KMS-11 (cell line): ENCODE measurements at regions not wholly inside any gene's neighbourhood (a gene's known extent, or its start where the extent isn't known, plus 50 kb on each side); places are given as distances from the start of the nearest gene placed in this dataset.

Experiments
- H2AFZ ChIP-seq: fragments of 200-600 bp; sonication (generic); 2 replicates; pipeline ENCODE4 v1.6.1; 2016; ENCODE audit warnings: antibody characterized with exemption, mixed run types, low read depth
- H3K27ac ChIP-seq: fragments of 200-600 bp; sonication (generic); 2 replicates; pipeline ENCODE4 v1.6.1; 2016; ENCODE audit warnings: mild to moderate bottlenecking, mixed run types
- H3K27me3 ChIP-seq: fragments of 200-600 bp; sonication (generic); 2 replicates; pipeline ENCODE4 v1.6.1; 2017; ENCODE audit warnings: mild to moderate bottlenecking, low read depth, mixed run types, moderate library complexity; ENCODE audit not compliant: insufficient read depth
- H3K36me3 ChIP-seq: fragments of 200-600 bp; sonication (generic); 2 replicates; pipeline ENCODE4 v1.6.1; 2017; ENCODE audit warnings: mild to moderate bottlenecking, mixed run types; ENCODE audit not compliant: insufficient read depth
- H3K4me1 ChIP-seq: fragments of 200-600 bp; sonication (generic); 2 replicates; pipeline ENCODE4 v1.6.1; 2016; ENCODE audit warnings: mild to moderate bottlenecking, low read depth, mixed run types; ENCODE audit not compliant: poor library complexity, severe bottlenecking
- H3K4me2 ChIP-seq: fragments of 200-600 bp; sonication (generic); 2 replicates; pipeline ENCODE4 v1.7.0; 2016; ENCODE audit warnings: mild to moderate bottlenecking, mixed run types
- H3K4me3 ChIP-seq: fragments of 200-600 bp; sonication (generic); IDR thresholded peaks from 2 replicates; pipeline ENCODE4 v1.6.1; 2017; ENCODE audit warnings: low read depth, low read length, mixed read lengths; ENCODE audit not compliant: insufficient read depth
- H3K79me2 ChIP-seq: fragments of 200-600 bp; sonication (generic); 2 replicates; pipeline ENCODE4 v1.6.1; 2016; ENCODE audit warnings: low read depth, mixed run types; ENCODE audit not compliant: insufficient read depth
- H3K9ac ChIP-seq: fragments of 200-600 bp; sonication (generic); 2 replicates; pipeline ENCODE4 v1.6.1; 2016; ENCODE audit warnings: mild to moderate bottlenecking, mixed run types
- H4K20me1 ChIP-seq: fragments of 200-600 bp; sonication (generic); 2 replicates; pipeline ENCODE4 v1.6.1; 2016; ENCODE audit warnings: mild to moderate bottlenecking, mixed run types; ENCODE audit not compliant: insufficient read depth
- TF ChIP-seq, protein P1 (sequence below): fragments of 200-600 bp; sonication (generic); conservative IDR thresholded peaks from 2 replicates; pipeline ENCODE4 v1.6.1; 2017; ENCODE audit warnings: low read depth, mild to moderate bottlenecking, antibody characterized with exemption, low read length, moderate library complexity, mixed read lengths

DNA sequence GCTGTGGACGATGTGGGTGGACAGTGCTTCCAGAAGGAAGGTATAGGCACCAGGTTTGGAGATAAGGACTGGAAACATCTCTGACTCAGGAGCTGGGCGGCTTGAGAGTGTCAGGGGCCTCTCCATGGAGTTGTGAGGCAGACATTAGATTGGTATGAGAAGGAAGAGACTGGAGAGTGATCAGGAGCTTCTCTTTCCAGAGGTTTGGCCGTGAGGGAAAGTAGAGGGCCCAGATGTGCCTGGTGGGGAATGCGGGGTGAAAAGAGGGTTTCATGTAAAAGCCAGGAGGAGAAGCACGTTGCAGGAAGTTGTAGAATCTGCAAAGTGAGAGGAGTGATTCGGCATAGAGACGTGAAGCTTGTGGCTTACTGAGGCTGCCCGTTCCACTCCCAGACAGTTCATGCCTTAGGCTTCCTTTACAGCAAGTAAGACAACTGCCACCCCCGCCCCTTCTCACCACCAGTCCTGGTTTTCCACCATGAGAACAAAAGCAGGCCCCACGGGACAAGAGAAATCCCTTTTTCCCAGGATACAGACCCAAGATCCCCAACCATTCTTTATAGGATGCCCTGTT, 166.3 kb upstream of the HDAC4 start:
- Histone ChIP-seq H3K9ac (no peak overlapping the region), H4K20me1 (no peaks in the 10 kb centered on the region), H2AFZ (no peak overlapping the region), H3K27ac (no peak overlapping the region), H3K27me3 (peaks cover 30% of the 10 kb centered on the region), H3K4me1 (no peaks in the 10 kb centered on the region), H3K4me3 (no peak overlapping the region), H3K79me2 (no peaks in the 10 kb centered on the region), H3K4me2 (no peak overlapping the region), H3K36me3 (no peaks in the 10 kb centered on the region)
- TF ChIP-seq, protein P1, sequence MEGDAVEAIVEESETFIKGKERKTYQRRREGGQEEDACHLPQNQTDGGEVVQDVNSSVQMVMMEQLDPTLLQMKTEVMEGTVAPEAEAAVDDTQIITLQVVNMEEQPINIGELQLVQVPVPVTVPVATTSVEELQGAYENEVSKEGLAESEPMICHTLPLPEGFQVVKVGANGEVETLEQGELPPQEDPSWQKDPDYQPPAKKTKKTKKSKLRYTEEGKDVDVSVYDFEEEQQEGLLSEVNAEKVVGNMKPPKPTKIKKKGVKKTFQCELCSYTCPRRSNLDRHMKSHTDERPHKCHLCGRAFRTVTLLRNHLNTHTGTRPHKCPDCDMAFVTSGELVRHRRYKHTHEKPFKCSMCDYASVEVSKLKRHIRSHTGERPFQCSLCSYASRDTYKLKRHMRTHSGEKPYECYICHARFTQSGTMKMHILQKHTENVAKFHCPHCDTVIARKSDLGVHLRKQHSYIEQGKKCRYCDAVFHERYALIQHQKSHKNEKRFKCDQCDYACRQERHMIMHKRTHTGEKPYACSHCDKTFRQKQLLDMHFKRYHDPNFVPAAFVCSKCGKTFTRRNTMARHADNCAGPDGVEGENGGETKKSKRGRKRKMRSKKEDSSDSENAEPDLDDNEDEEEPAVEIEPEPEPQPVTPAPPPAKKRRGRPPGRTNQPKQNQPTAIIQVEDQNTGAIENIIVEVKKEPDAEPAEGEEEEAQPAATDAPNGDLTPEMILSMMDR: no peak

DNA sequence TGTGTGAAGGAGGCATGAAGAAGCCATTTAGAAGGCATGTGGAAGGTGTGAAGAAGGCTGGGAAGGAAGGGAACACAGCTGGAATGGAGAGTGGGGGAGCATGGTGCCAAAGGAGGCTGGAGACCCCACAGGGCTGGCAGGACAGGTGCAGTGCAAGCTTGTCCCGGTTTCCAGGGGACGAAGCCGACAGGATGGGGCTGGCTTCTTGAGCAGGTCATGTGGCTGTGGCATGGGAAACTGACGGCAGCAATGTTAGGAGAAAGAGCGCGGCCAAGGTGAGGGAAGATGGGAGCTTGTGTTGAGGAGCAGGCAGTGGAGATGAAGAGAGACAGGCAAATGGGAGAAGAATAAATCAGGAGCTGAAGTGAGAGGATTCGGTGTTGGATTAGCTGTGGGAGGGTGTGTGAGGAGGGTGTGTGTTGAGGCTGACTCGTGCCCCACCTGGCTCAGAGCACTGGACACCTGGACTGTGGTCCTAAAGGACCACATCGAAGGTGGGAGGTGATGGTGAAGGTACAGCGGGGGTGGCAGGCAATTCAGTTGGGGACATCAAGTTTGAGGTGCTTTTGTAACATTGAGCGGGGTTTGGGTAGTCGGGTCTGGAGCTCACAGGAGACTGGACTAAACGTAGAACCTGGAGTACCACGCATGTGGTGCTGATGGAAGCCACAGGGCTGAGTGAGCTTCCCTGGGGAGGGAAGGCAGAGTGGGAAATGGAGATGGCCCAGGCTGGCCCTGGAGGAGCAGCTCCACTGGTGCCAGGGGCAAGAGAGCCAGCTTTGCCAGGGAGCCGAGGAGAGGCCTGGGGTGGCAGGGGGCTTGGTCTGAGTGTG, 165.6 kb upstream of the HDAC4 start:
- TF ChIP-seq, protein P1: no peak
- Histone ChIP-seq H3K36me3 (no peaks in the 10 kb centered on the region), H3K9ac (no peak overlapping the region), H3K79me2 (no peaks in the 10 kb centered on the region), H3K4me1 (no peaks in the 10 kb centered on the region), H2AFZ (no peak overlapping the region), H3K27me3 (peaks cover 30% of the 10 kb centered on the region), H3K4me3 (no peak overlapping the region), H3K4me2 (no peak overlapping the region), H4K20me1 (no peaks in the 10 kb centered on the region), H3K27ac (no peak overlapping the region)

DNA sequence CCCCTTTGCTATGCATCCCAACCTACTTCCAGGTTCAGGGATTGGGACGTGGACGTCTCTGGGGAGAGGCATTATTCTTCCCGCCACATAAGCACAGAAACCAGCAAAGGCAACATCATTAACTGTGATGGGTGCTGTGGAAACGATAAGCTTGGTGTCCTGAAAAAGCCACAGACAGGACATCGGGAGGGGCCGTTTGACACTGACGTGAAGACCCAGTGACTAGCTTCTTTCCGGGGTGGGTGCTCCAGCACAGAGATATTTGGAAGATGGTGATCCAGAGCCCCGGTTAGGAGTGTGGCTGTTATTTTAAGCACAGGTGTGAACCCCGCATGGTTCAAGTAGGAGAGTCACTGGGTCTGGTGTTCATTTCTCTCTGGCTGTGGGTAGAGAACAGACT, 163.8 kb upstream of the HDAC4 start:
- peaks cover 26% of the 10 kb centered on the region for H3K27me3 ChIP-seq
- H3K4me1 ChIP-seq: no peaks in the 10 kb centered on the region
- no peaks in the 10 kb centered on the region for H3K36me3 ChIP-seq
- no peak overlapping the region for H3K4me2 ChIP-seq
- no peak overlapping the region for H3K9ac ChIP-seq
- no peaks in the 10 kb centered on the region for H3K79me2 ChIP-seq
- TF ChIP-seq, protein P1: no peak
- H4K20me1 ChIP-seq: no peaks in the 10 kb centered on the region
- H3K27ac ChIP-seq: no peak overlapping the region
- no peak overlapping the region for H3K4me3 ChIP-seq
- H2AFZ ChIP-seq: no peak overlapping the region

DNA sequence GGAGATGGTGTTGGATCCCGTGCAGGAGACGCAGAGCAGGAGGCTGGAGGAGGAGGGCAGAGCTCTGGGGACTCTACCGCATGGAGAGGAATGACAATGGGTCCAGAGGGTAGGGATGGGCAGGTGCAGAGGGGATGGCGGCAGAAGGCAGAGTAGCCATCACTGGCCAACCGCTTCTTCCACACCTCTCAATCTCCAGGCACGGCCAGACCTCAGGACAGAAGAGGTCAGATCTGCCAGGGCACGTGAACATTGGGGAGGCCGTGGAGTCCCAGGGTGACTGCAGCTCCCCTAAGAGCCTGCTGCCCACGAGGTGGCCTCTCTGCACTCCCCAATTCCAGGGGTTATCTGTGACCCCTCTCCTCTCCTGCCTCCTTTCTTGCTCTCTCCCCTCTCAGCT, 162.7 kb upstream of the HDAC4 start:
- Histone ChIP-seq H3K9ac (no peak overlapping the region), H3K79me2 (no peaks in the 10 kb centered on the region), H3K36me3 (no peaks in the 10 kb centered on the region), H2AFZ (no peak overlapping the region), H4K20me1 (no peaks in the 10 kb centered on the region), H3K4me1 (no peaks in the 10 kb centered on the region), H3K27me3 (peaks cover 18% of the 10 kb centered on the region), H3K27ac (no peak overlapping the region), H3K4me2 (no peak overlapping the region), H3K4me3 (no peak overlapping the region)
- TF ChIP-seq, protein P1: no peak
